ENCODE measurements at regions not wholly inside any gene's neighbourhood (a gene's known extent, or its start where the extent isn't known, plus 50 kb on each side); places are given as distances from the start of the nearest gene placed in this dataset.

- no peaks in the 10 kb centered on the region for H3K27me3 Mint-ChIP-seq
- no peak overlapping the region for H3K27ac Mint-ChIP-seq
- POLR2A ChIA-PET, result no interaction called here
- H3K4me1 Mint-ChIP-seq, result no peaks in the 10 kb centered on the region
- H3K4me2 ChIP-seq (replicated peaks; ENCODE audit: low read depth, low read length, poor library complexity, severe bottlenecking), result no peak overlapping the region
- no peaks in the 10 kb centered on the region for H3K9me3 Mint-ChIP-seq (ENCODE audit: insufficient read depth)
- intact Hi-C loops (cut with micrococcal nuclease), result no loop called here
- CTCF ChIA-PET, result no interaction called here
- no peaks in the 10 kb centered on the region for H3K4me1 ChIP-seq (ENCODE audit: control insufficient read depth in 2 of 2, insufficient read depth in 2 of 2, low read length in 2 of 2)
- H4K20me1 ChIP-seq (ENCODE audit: control insufficient read depth, insufficient read depth, low read length, poor library complexity, severe bottlenecking), result no peaks in the 10 kb centered on the region
- TF ChIP-seq CTCF (IDR thresholded peaks at IDR 0.05) (no peak), EZH2 (IDR thresholded peaks at IDR 0.05; ENCODE audit: borderline replicate concordance, insufficient read depth, low read depth, low read length, poor library complexity, severe bottlenecking) (no peak)
- no peak overlapping the region for H2AFZ ChIP-seq (ENCODE audit: insufficient read depth, low read depth, low read length, poor library complexity, severe bottlenecking)
- H3K36me3 ChIP-seq (replicated peaks in 1 of 2; ENCODE audit: control extremely low read depth in 1 of 2, control insufficient read depth in 1 of 2, extremely low read depth in 1 of 2, insufficient read depth in 2 of 2, low read length in 1 of 2), result no peaks in the 10 kb centered on the region
- no peaks in the 10 kb centered on the region for H3K27me3 ChIP-seq (replicated peaks in 1 of 4; ENCODE audit: control extremely low read depth in 1 of 4, control insufficient read depth in 3 of 4, insufficient read depth in 4 of 4, low read length in 3 of 4)
- H3K4me3 Mint-ChIP-seq, result no peak overlapping the region
- H3K79me2 ChIP-seq (ENCODE audit: control insufficient read depth, insufficient read depth, low read length), result no peaks in the 10 kb centered on the region
- DNase-seq, result no peak
- H3K9ac ChIP-seq (ENCODE audit: low read length), result no peak overlapping the region
- WGBS (ENCODE audit: insufficient coverage), result 83% methylated on average over 1 of the region's 2 CpGs
- ATAC-seq (ENCODE audit: low read depth), result no peak
- no peak overlapping the region for H3K4me3 ChIP-seq (ENCODE audit: control extremely low read depth in 1 of 5, extremely low read depth in 1 of 5, insufficient read depth in 1 of 5, low read depth in 2 of 5, low read length in 4 of 5)
- H3K27ac ChIP-seq (ENCODE audit: low read length in 2 of 2), result no peak overlapping the region
- peaks cover 0 to 17% (median 11%) of the 10 kb centered on the region in 3 donors for H3K9me3 ChIP-seq (ENCODE audit: control extremely low read depth in 1 of 3, control insufficient read depth in 2 of 3, insufficient read depth in 1 of 3, low read length in 2 of 3)
Measured at GRCh38 chr10:36067748-36068147, 425.7 kb upstream of the FZD8 start.

- no peak overlapping the region for H3K4me3 ChIP-seq (ENCODE audit: control extremely low read depth in 1 of 5, extremely low read depth in 1 of 5, insufficient read depth in 1 of 5, low read depth in 2 of 5, low read length in 4 of 5)
- no peaks in the 10 kb centered on the region for H3K79me2 ChIP-seq (ENCODE audit: control insufficient read depth, insufficient read depth, low read length)
- H3K9ac ChIP-seq (ENCODE audit: low read length), result no peak overlapping the region
- H3K27ac ChIP-seq (ENCODE audit: low read length in 2 of 2), result no peak overlapping the region
- H3K4me2 ChIP-seq (replicated peaks; ENCODE audit: low read depth, low read length, poor library complexity, severe bottlenecking), result no peak overlapping the region
- WGBS (ENCODE audit: insufficient coverage), result 89% methylated on average over 3 of the region's 3 CpGs
- H2AFZ ChIP-seq (ENCODE audit: insufficient read depth, low read depth, low read length, poor library complexity, severe bottlenecking), result no peak overlapping the region
- Mint-ChIP-seq H3K27ac (no peak overlapping the region), H3K4me1 (no peaks in the 10 kb centered on the region), H3K9me3 (ENCODE audit: insufficient read depth) (no peaks in the 10 kb centered on the region), H3K4me3 (no peak overlapping the region), H3K27me3 (no peaks in the 10 kb centered on the region)
- peaks cover 0 to 17% (median 11%) of the 10 kb centered on the region in 3 donors for H3K9me3 ChIP-seq (ENCODE audit: control extremely low read depth in 1 of 3, control insufficient read depth in 2 of 3, insufficient read depth in 1 of 3, low read length in 2 of 3)
- POLR2A ChIA-PET, result no interaction called here
- intact Hi-C loops (cut with micrococcal nuclease), result no loop called here
- H4K20me1 ChIP-seq (ENCODE audit: control insufficient read depth, insufficient read depth, low read length, poor library complexity, severe bottlenecking), result no peaks in the 10 kb centered on the region
- H3K4me1 ChIP-seq (ENCODE audit: control insufficient read depth in 2 of 2, insufficient read depth in 2 of 2, low read length in 2 of 2), result no peaks in the 10 kb centered on the region
- DNase-seq, result no peak
- TF ChIP-seq EZH2 (IDR thresholded peaks at IDR 0.05; ENCODE audit: borderline replicate concordance, insufficient read depth, low read depth, low read length, poor library complexity, severe bottlenecking) (no peak), CTCF (IDR thresholded peaks at IDR 0.05) (no peak)
- H3K27me3 ChIP-seq (replicated peaks in 1 of 4; ENCODE audit: control extremely low read depth in 1 of 4, control insufficient read depth in 3 of 4, insufficient read depth in 4 of 4, low read length in 3 of 4), result no peaks in the 10 kb centered on the region
- ATAC-seq (ENCODE audit: low read depth), result no peak
- CTCF ChIA-PET, result no interaction called here
- H3K36me3 ChIP-seq (replicated peaks in 1 of 2; ENCODE audit: control extremely low read depth in 1 of 2, control insufficient read depth in 1 of 2, extremely low read depth in 1 of 2, insufficient read depth in 2 of 2, low read length in 1 of 2), result no peaks in the 10 kb centered on the region
Measured at GRCh38 chr10:36066850-36067249, 424.8 kb upstream of the FZD8 start.

Data from B cell (primary cell).